GM10248 (cell line): ENCODE measurements at regions not wholly inside any gene's neighbourhood (a gene's known extent, or its start where the extent isn't known, plus 50 kb on each side); places are given as distances from the start of the nearest gene placed in this dataset.

Experiments
- CTCF ChIA-PET: fragments of 300-600 bp; sonication (Branson Sonifier 250); formaldehyde crosslinking; extraction: SDS; loops from one replicate; lab custom pipeline; 2021; ENCODE audit warnings: antibody characterized with exemption; lab: Yijun Ruan, JAX
- POLR2A ChIA-PET: fragments of 350-650 bp; sonication (Branson Sonifier 250); formaldehyde crosslinking; extraction: SDS; loops from one replicate; lab custom pipeline; 2020; ENCODE audit warnings: antibody characterized with exemption; lab: Yijun Ruan, JAX
- DNase-seq: peaks from one replicate; pipeline ENCODE4 v3.0.0; 2012; ENCODE audit errors: extremely low spot score
- CTCF ChIP-seq: IDR thresholded peaks from 2 replicates; pipeline ENCODE4 v1.5.1; 2012; ENCODE audit warnings: mild to moderate bottlenecking, low read depth; ENCODE audit errors: extremely low read depth, missing control alignments, control extremely low read depth

- TF ChIP-seq CTCF = no peak
- DNase-seq = no peak
- POLR2A ChIA-PET = no interaction called here
- CTCF ChIA-PET = no interaction called here
Observed at GRCh38 chr12:124369055-124369826, 74.3 kb downstream of the RFLNA start.

GRCh38 chr12:124368421-124369032 lies 73.6 kb downstream of the RFLNA start:
- POLR2A ChIA-PET = no interaction called here
- DNase-seq = no peak
- CTCF ChIA-PET = no interaction called here
- TF ChIP-seq CTCF = no peak

GRCh38 chr12:124365726-124366430 lies 71.0 kb downstream of the RFLNA start:
- no peak for DNase-seq
- ChIA-PET CTCF (interaction anchor here (1.7 kb wide), 1 partner anchor 19 kb away, joined by 4 read pairs; no protein-coding TSS in a partner anchor), POLR2A (no interaction called here)
- no peak for TF ChIP-seq CTCF
